ENCODE measurements at regions not wholly inside any gene's neighbourhood (a gene's known extent, or its start where the extent isn't known, plus 50 kb on each side); places are given as distances from the start of the nearest gene placed in this dataset.

- TF ChIP-seq CTCF (IDR thresholded peaks at IDR 0.05; ENCODE audit: insufficient read depth, low read length, poor library complexity, severe bottlenecking) (no peak), EZH2phosphoT487 (conservative IDR thresholded peaks at IDR 0.05; ENCODE audit: low read length) (no peak)
These were observed 716.8 kb downstream of the SUCLG1 start for GRCh38 chr2:83742117-83742782.

Measured in SU-DHL-6 (cell line).